B cell (primary cell): ENCODE measurements at regions not wholly inside any gene's neighbourhood (a gene's known extent, or its start where the extent isn't known, plus 50 kb on each side); places are given as distances from the start of the nearest gene placed in this dataset.

Source experiments
- ATAC-seq: fragments of 200-7000 bp; cut with Tn5 transposase; one replicate; pipeline ENCODE4 v1.10.0; 2021; ENCODE audit warnings: low read depth, mild to moderate bottlenecking, moderate number of reproducible peaks, moderate library complexity
- CTCF ChIA-PET: fragments of 350-600 bp; sonication (Branson Sonifier 250); formaldehyde crosslinking; loops from one replicate; lab custom pipeline; 2021; ENCODE audit warnings: antibody characterized with exemption, inconsistent platforms; lab: Charles Lee
- POLR2A ChIA-PET: fragments of 350-600 bp; sonication (Branson Sonifier 250); formaldehyde crosslinking; loops from one replicate; lab custom pipeline; 2021; ENCODE audit warnings: antibody characterized with exemption; lab: Charles Lee
- DNase-seq: peaks from one replicate; pipeline ENCODE4 v3.0.0; 2013
- H2AFZ ChIP-seq: 2 replicates; pipeline ENCODE4 v1.6.1; 2012; ENCODE audit warnings: mild to moderate bottlenecking, low read depth, low read length; ENCODE audit not compliant: insufficient read depth, poor library complexity, severe bottlenecking
- H3K27ac ChIP-seq, 2 donors: 1 replicate in 1 of 2; 2 replicates in 1 of 2; pipeline ENCODE4 v1.5.1; 2012 to 2013; ENCODE audit warnings: low read length in 2 of 2, mild to moderate bottlenecking in 2 of 2, moderate library complexity in 1 of 2
- H3K27me3 ChIP-seq, 4 experiments: fragments of 200-600 bp in 1 of 4; sonication (generic) in 1 of 4; replicated peaks in 1 of 4; 1 replicate in 2 of 4; 2 replicates in 2 of 4; pipeline versions ENCODE4 v1.6.1 to v1.7.0; 2013 to 2016; ENCODE audit warnings: low read length in 3 of 4, mild to moderate bottlenecking in 2 of 4, mixed read lengths in 1 of 4, moderate library complexity in 1 of 4; ENCODE audit not compliant: insufficient read depth in 4 of 4, control insufficient read depth in 3 of 4; ENCODE audit errors: control extremely low read depth in 1 of 4
- H3K36me3 ChIP-seq, 2 experiments: replicated peaks in 1 of 2; 1 replicate in 1 of 2; 2 replicates in 1 of 2; pipeline versions ENCODE4 v1.6.1 to v1.7.1; 2013; ENCODE audit warnings: low read length in 1 of 2; ENCODE audit not compliant: insufficient read depth in 2 of 2, control insufficient read depth in 1 of 2; ENCODE audit errors: control extremely low read depth in 1 of 2, extremely low read depth in 1 of 2
- H3K4me1 ChIP-seq, 2 donors: fragments of 200-600 bp in 1 of 2; sonication (generic) in 1 of 2; 1 replicate in 1 of 2; 2 replicates in 1 of 2; pipeline versions ENCODE4 v1.5.1 to v1.6.1; 2013 to 2017; ENCODE audit warnings: low read length in 2 of 2; ENCODE audit not compliant: control insufficient read depth in 2 of 2, insufficient read depth in 2 of 2
- H3K4me2 ChIP-seq: replicated peaks from 2 replicates; pipeline ENCODE3; 2012; ENCODE audit warnings: mild to moderate bottlenecking, low read depth, low read length; ENCODE audit not compliant: poor library complexity, severe bottlenecking
- H3K4me3 ChIP-seq, 5 experiments: fragments of 200-600 bp in 1 of 5; sonication (generic) in 1 of 5; 1 replicate in 3 of 5; 2 replicates in 2 of 5; pipeline versions ENCODE4 v1.5.1 to v1.7.0; 2011 to 2016; ENCODE audit warnings: low read length in 4 of 5, mild to moderate bottlenecking in 4 of 5, low read depth in 2 of 5, control low read depth in 1 of 5, moderate library complexity in 1 of 5; ENCODE audit not compliant: insufficient read depth in 1 of 5; ENCODE audit errors: control extremely low read depth in 1 of 5, extremely low read depth in 1 of 5
- H3K79me2 ChIP-seq: fragments of 200-600 bp; sonication (generic); one replicate; pipeline ENCODE4 v1.6.0; 2016; ENCODE audit warnings: low read length; ENCODE audit not compliant: control insufficient read depth, insufficient read depth
- H3K9ac ChIP-seq: fragments of 200-600 bp; sonication (generic); 2 replicates; pipeline ENCODE4 v1.6.1; 2017; ENCODE audit warnings: mild to moderate bottlenecking, low read length, moderate library complexity
- H3K9me3 ChIP-seq, 3 donors: one replicate each; pipeline versions ENCODE4 v1.6.1 to v1.7.1; 2013; ENCODE audit warnings: low read length in 2 of 3; ENCODE audit not compliant: control insufficient read depth in 2 of 3, insufficient read depth in 1 of 3; ENCODE audit errors: control extremely low read depth in 1 of 3
- H4K20me1 ChIP-seq: 2 replicates; pipeline ENCODE4 v1.6.0; 2012; ENCODE audit warnings: mild to moderate bottlenecking, low read length; ENCODE audit not compliant: insufficient read depth, control insufficient read depth, poor library complexity, severe bottlenecking
- H3K27ac Mint-ChIP-seq: one replicate; pipeline ENCODE4 v1.8.0; 2021; ENCODE audit warnings: mixed read lengths
- H3K27me3 Mint-ChIP-seq: one replicate; pipeline ENCODE4 v1.8.0; 2021; ENCODE audit warnings: mixed read lengths
- H3K4me1 Mint-ChIP-seq: one replicate; pipeline ENCODE4 v1.8.0; 2021; ENCODE audit warnings: mixed read lengths
- H3K4me3 Mint-ChIP-seq: one replicate; pipeline ENCODE4 v1.8.0; 2021; ENCODE audit warnings: mixed read lengths
- H3K9me3 Mint-ChIP-seq: one replicate; pipeline ENCODE4 v1.8.0; 2022; ENCODE audit warnings: mixed read lengths; ENCODE audit not compliant: insufficient read depth
- CTCF ChIP-seq: fragments of 200-600 bp; IDR thresholded peaks from one replicate; pipeline ENCODE4 v1.8.0; 2022; ENCODE audit warnings: antibody characterized with exemption, mild to moderate bottlenecking
- EZH2 ChIP-seq: IDR thresholded peaks from 2 replicates; pipeline ENCODE4 v1.6.1; 2012; ENCODE audit warnings: borderline replicate concordance, low read depth, mild to moderate bottlenecking, moderate library complexity, low read length; ENCODE audit not compliant: insufficient read depth, poor library complexity, severe bottlenecking
- WGBS: methylation state at CpG from one replicate; pipeline ENCODE4 v1.1.5; 2013; ENCODE audit warnings: missing lambda C conversion rate; ENCODE audit not compliant: insufficient coverage; 5-methylcytosine and 5-hydroxymethylcytosine counted together
- intact Hi-C: fragments of 100-400 bp; cut with micrococcal nuclease; formaldehyde crosslinking; loops from one replicate; pipeline ENCODE4 v1.10.0; 2022

GRCh38 chr6:115667478-115668026, 393.1 kb downstream of the FRK start:
- POLR2A ChIA-PET, result no interaction called here
- Histone ChIP-seq H3K9me3 (no peaks in the 10 kb centered on the region), H2AFZ (no peak overlapping the region), H3K79me2 (no peaks in the 10 kb centered on the region), H3K4me1 (no peaks in the 10 kb centered on the region), H3K27me3 (no peaks in the 10 kb centered on the region), H3K27ac (no peak overlapping the region), H4K20me1 (no peaks in the 10 kb centered on the region), H3K4me3 (no peak overlapping the region), H3K9ac (no peak overlapping the region), H3K36me3 (no peaks in the 10 kb centered on the region), H3K4me2 (no peak overlapping the region)
- 84% methylated on average over 7 of the region's 8 CpGs for WGBS
- TF ChIP-seq EZH2, result no peak
- TF ChIP-seq CTCF, result no peak
- H3K27ac Mint-ChIP-seq, result no peak overlapping the region
- no peaks in the 10 kb centered on the region for H3K9me3 Mint-ChIP-seq
- no peaks in the 10 kb centered on the region for H3K4me1 Mint-ChIP-seq
- no peak overlapping the region for H3K4me3 Mint-ChIP-seq
- DNase-seq (no peak), ATAC-seq (no peak)
- H3K27me3 Mint-ChIP-seq, result no peaks in the 10 kb centered on the region
- intact Hi-C loops, result no loop called here
- CTCF ChIA-PET, result no interaction called here

- Mint-ChIP-seq H3K27ac (no peak overlapping the region), H3K4me1 (no peaks in the 10 kb centered on the region), H3K27me3 (no peaks in the 10 kb centered on the region), H3K4me3 (no peak overlapping the region), H3K9me3 (no peaks in the 10 kb centered on the region)
- H3K4me1 ChIP-seq, result no peaks in the 10 kb centered on the region
- no peaks in the 10 kb centered on the region for H3K79me2 ChIP-seq
- intact Hi-C loops, result no loop called here
- H3K9me3 ChIP-seq, result no peaks in the 10 kb centered on the region
- ChIA-PET CTCF (no interaction called here), POLR2A (no interaction called here)
- no peak overlapping the region for H3K27ac ChIP-seq
- ATAC-seq, result no peak
- no CpG with 5 or more reads among the region's 2 CpGs for WGBS
- no peaks in the 10 kb centered on the region for H3K27me3 ChIP-seq
- H3K4me3 ChIP-seq, result no peak overlapping the region
- H3K9ac ChIP-seq, result no peak overlapping the region
- no peak overlapping the region for H3K4me2 ChIP-seq
- TF ChIP-seq EZH2, result no peak
- no peak for TF ChIP-seq CTCF
- H4K20me1 ChIP-seq, result no peaks in the 10 kb centered on the region
- H2AFZ ChIP-seq, result no peak overlapping the region
- no peaks in the 10 kb centered on the region for H3K36me3 ChIP-seq
- DNase-seq, result no peak
Observed at GRCh38 chr6:115666997-115667396, 393.7 kb downstream of the FRK start.
